HG03439 (cell line): ENCODE measurements at regions not wholly inside any gene's neighbourhood (a gene's known extent, or its start where the extent isn't known, plus 50 kb on each side); places are given as distances from the start of the nearest gene placed in this dataset.
"Not testable (repeated sequence)": the region's sequence is repeated elsewhere in the genome, so short reads cannot be mapped to it uniquely, and the experiment has no call there.

Experiments used
- ATAC-seq: cut with Tn5 transposase; IDR thresholded peaks from one replicate; pipeline ENCODE4 v1.9.1; 2021; ENCODE audit warnings: mild to moderate bottlenecking, moderate library complexity; ENCODE audit not compliant: unreplicated experiment

GRCh38 chr11:28938091-28938490 is 829.9 kb downstream of the METTL15 start:
- ATAC-seq, result no peak

- ATAC-seq, result no peak
Measured at GRCh38 chr11:28932940-28933339, 824.8 kb downstream of the METTL15 start.

GRCh38 chr11:28924004-28924403 is 815.8 kb downstream of the METTL15 start:
- ATAC-seq, result no peak

- no peak for ATAC-seq
Measured at GRCh38 chr11:28922386-28922981, 814.3 kb downstream of the METTL15 start.

GRCh38 chr11:28919194-28919593 is 811.0 kb downstream of the METTL15 start:
- no peak for ATAC-seq

GRCh38 chr11:28913883-28914282 is 805.7 kb downstream of the METTL15 start:
- ATAC-seq, result no peak

- no peak for ATAC-seq
Measured at GRCh38 chr11:28911829-28912228, 803.6 kb downstream of the METTL15 start.

GRCh38 chr11:28910926-28911325 is 802.7 kb downstream of the METTL15 start:
- no peak for ATAC-seq

- ATAC-seq, result no peak
Measured at GRCh38 chr11:28903716-28904115, 795.5 kb downstream of the METTL15 start.

GRCh38 chr11:28900427-28900826 is 792.2 kb downstream of the METTL15 start:
- no peak for ATAC-seq

GRCh38 chr11:28899706-28900105 is 791.5 kb downstream of the METTL15 start:
- no peak for ATAC-seq

- ATAC-seq, result not testable (repeated sequence)
Measured at GRCh38 chr11:28890601-28891040, 782.4 kb downstream of the METTL15 start.

- no peak for ATAC-seq
Measured at GRCh38 chr11:28887681-28888080, 779.5 kb downstream of the METTL15 start.

GRCh38 chr11:28879869-28880268 is 771.7 kb downstream of the METTL15 start:
- ATAC-seq, result no peak

GRCh38 chr11:28878025-28878424 is 769.8 kb downstream of the METTL15 start:
- no peak for ATAC-seq

- no peak for ATAC-seq
Measured at GRCh38 chr11:28877340-28877739, 769.2 kb downstream of the METTL15 start.

- ATAC-seq, result no peak
Measured at GRCh38 chr11:28874706-28875105, 766.5 kb downstream of the METTL15 start.

GRCh38 chr11:28871090-28871489 is 762.9 kb downstream of the METTL15 start:
- ATAC-seq, result no peak

GRCh38 chr11:28863422-28863821 is 755.2 kb downstream of the METTL15 start:
- ATAC-seq, result no peak

GRCh38 chr11:28860893-28861292 is 752.7 kb downstream of the METTL15 start:
- no peak for ATAC-seq

GRCh38 chr11:28858076-28858475 is 749.9 kb downstream of the METTL15 start:
- no peak for ATAC-seq

GRCh38 chr11:28849053-28849452 is 740.9 kb downstream of the METTL15 start:
- no peak for ATAC-seq

- ATAC-seq, result no peak
Measured at GRCh38 chr11:28842716-28843115, 734.5 kb downstream of the METTL15 start.
